CD8-positive, alpha-beta memory T cell (primary cell): ENCODE measurements at regions not wholly inside any gene's neighbourhood (a gene's known extent, or its start where the extent isn't known, plus 50 kb on each side); places are given as distances from the start of the nearest gene placed in this dataset.
"Not testable (repeated sequence)": the region's sequence is repeated elsewhere in the genome, so short reads cannot be mapped to it uniquely, and the experiment has no call there.

Source experiments
- CTCF ChIA-PET: fragments of 350-600 bp; sonication (Branson Sonifier 250); formaldehyde crosslinking; loops from one replicate; lab custom pipeline; 2021; ENCODE audit warnings: antibody characterized with exemption; lab: Charles Lee
- POLR2A ChIA-PET: fragments of 350-600 bp; sonication (Branson Sonifier 250); formaldehyde crosslinking; loops from one replicate; lab custom pipeline; 2021; ENCODE audit warnings: antibody characterized with exemption; lab: Charles Lee
- DNase-seq, 5 donors: peaks; one replicate each; pipeline versions ENCODE4 v3.0.0 to v3.0.0-alpha.2; 2020 to 2022; ENCODE audit warnings: mixed read lengths in 1 of 5
- H3K27ac ChIP-seq: one replicate; pipeline ENCODE4 v1.7.0; 2013; ENCODE audit warnings: low read depth, mild to moderate bottlenecking, low read length, moderate library complexity
- H3K27me3 ChIP-seq: 2 replicates; pipeline ENCODE4 v1.7.0; 2013; ENCODE audit warnings: low read length, mild to moderate bottlenecking; ENCODE audit not compliant: insufficient read depth, poor library complexity, severe bottlenecking
- H3K36me3 ChIP-seq: 2 replicates; pipeline ENCODE4 v1.7.0; 2013; ENCODE audit warnings: mild to moderate bottlenecking, low read length, moderate library complexity; ENCODE audit not compliant: insufficient read depth
- H3K4me1 ChIP-seq: 2 replicates; pipeline ENCODE4 v1.7.0; 2013; ENCODE audit warnings: mild to moderate bottlenecking, low read length, moderate library complexity; ENCODE audit not compliant: insufficient read depth
- H3K4me3 ChIP-seq: 2 replicates; pipeline ENCODE4 v1.7.0; 2013; ENCODE audit warnings: mild to moderate bottlenecking, low read length
- H3K9me3 ChIP-seq: 2 replicates; pipeline ENCODE4 v1.7.0; 2013; ENCODE audit warnings: mild to moderate bottlenecking, low read length
- H3K27ac Mint-ChIP-seq, 8 donors: one replicate each; pipeline ENCODE4 v1.8.0; 2020 to 2021; ENCODE audit warnings: mixed read lengths in 8 of 8, mild to moderate bottlenecking in 6 of 8, inconsistent platforms in 3 of 8, moderate library complexity in 3 of 8
- H3K27me3 Mint-ChIP-seq, 2 donors: one replicate each; pipeline ENCODE4 v1.8.0; 2020 to 2021; ENCODE audit warnings: mixed read lengths in 2 of 2, mild to moderate bottlenecking in 1 of 2, moderate library complexity in 1 of 2
- H3K36me3 Mint-ChIP-seq, 3 donors: one replicate each; pipeline ENCODE4 v1.8.0; 2020 to 2021; ENCODE audit warnings: mixed read lengths in 3 of 3, inconsistent platforms in 1 of 3, mild to moderate bottlenecking in 1 of 3
- H3K4me1 Mint-ChIP-seq, 3 donors: one replicate each; pipeline ENCODE4 v1.8.0; 2020 to 2021; ENCODE audit warnings: mixed read lengths in 3 of 3, inconsistent platforms in 1 of 3, mild to moderate bottlenecking in 1 of 3
- H3K4me3 Mint-ChIP-seq, 7 donors: one replicate each; pipeline ENCODE4 v1.8.0; 2020 to 2021; ENCODE audit warnings: mixed read lengths in 7 of 7, mild to moderate bottlenecking in 6 of 7, moderate library complexity in 4 of 7, inconsistent platforms in 2 of 7
- H3K9me3 Mint-ChIP-seq, 5 donors: one replicate each; pipeline ENCODE4 v1.8.0; 2020 to 2022; ENCODE audit warnings: mixed read lengths in 5 of 5, mild to moderate bottlenecking in 3 of 5, moderate library complexity in 2 of 5, inconsistent platforms in 1 of 5

DNA sequence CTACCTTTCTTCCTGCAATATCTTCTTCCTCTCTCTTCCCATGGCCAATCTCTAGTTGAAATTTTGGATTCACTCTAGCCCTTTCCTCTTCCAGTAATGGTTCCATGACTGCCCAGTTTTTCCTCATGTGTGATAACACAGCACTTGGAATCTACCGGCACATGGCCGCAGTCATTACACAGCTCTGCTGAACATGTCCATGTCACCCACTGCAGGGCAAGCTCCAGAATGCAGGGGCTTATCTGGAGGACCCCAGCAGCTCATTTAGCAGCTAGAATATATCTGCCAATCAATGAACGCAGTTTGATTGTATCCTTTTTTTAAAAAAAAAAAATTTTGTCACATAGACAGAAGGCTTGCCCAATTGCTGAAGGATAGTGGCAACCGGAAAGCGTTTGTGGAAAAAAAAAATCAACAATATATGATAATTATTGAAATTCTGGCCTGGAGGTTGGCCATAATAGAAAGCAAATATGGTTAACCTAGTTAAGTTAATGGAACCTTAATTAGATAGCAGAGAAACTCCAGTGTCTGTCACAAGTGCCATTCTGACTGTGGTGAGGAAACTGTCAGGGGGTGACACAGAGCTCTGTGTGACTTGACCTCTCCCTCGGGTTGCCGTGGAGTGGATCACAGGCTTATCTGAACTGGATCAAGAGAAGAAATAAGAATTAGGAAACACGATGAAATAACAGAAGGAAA lies 426.7 kb downstream of the LIG4 start:
- no peak overlapping the region for H3K27ac Mint-ChIP-seq
- no peak for DNase-seq
- no peaks in the 10 kb centered on the region for H3K36me3 Mint-ChIP-seq
- no peaks in the 10 kb centered on the region for H3K4me1 Mint-ChIP-seq
- no peaks in the 10 kb centered on the region for H3K4me1 ChIP-seq
- H3K9me3 ChIP-seq = no peaks in the 10 kb centered on the region
- peaks cover 3 to 19% (median 7%) of the 10 kb centered on the region in 5 donors for H3K9me3 Mint-ChIP-seq
- no peak overlapping the region for H3K4me3 ChIP-seq
- no peak overlapping the region for H3K4me3 Mint-ChIP-seq
- H3K36me3 ChIP-seq = no peaks in the 10 kb centered on the region
- H3K27ac ChIP-seq = no peak overlapping the region
- ChIA-PET POLR2A (no interaction called here), CTCF (no interaction called here)
- no peaks in the 10 kb centered on the region for H3K27me3 ChIP-seq
- no peaks in the 10 kb centered on the region for H3K27me3 Mint-ChIP-seq

DNA sequence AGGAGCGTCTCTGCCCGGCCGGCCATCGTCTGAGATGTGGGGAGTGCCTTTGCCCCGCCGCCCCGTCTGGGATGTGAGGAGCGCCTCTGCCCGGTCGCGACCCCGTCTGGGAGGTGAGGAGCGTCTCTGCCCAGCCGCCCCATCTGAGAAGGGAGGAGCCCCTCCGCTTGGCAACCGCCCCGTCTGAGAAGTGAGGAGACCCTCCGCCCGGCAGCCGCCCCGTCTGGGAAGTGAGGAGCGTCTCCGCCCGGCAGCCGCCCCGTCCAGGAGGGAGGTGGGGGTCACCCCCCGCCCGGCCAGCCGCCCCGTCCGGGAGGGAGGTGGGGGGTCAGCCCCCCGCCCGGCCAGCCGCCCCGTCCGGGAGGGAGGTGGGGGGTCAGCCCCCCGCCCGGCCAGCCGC lies 432.7 kb downstream of the LIG4 start:
- CTCF ChIA-PET, H3K4me1 Mint-ChIP-seq, H3K27ac Mint-ChIP-seq, H3K36me3 ChIP-seq, H3K9me3 ChIP-seq, H3K27ac ChIP-seq, H3K27me3 Mint-ChIP-seq, H3K4me3 ChIP-seq, H3K36me3 Mint-ChIP-seq, H3K4me3 Mint-ChIP-seq, H3K4me1 ChIP-seq, DNase-seq, POLR2A ChIA-PET, H3K27me3 ChIP-seq: not testable (repeated sequence)
- H3K9me3 Mint-ChIP-seq = peaks cover 3 to 18% (median 12%) of the 10 kb centered on the region in 5 donors

DNA sequence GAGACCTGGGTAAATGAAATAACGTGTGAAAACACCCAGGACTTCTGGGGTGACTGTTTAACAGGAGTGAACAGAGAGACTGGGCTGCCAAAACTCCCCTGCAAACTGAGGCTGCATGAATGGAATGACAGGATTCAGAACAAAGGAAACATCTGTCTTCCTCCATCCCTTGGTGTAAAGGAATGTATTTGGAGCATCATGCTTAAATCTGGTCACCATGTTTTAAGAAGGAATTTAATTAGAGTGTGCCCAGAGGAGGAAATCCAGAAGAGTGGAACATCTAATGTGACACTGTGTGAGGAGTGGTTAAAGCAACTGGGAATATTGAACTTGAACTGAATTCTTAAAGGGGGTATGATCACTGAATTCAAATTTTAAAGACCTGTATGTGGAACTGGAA lies 437.2 kb downstream of the LIG4 start:
- Mint-ChIP-seq H3K27me3 (peaks cover 0 to 2% of the 10 kb centered on the region in 2 donors), H3K9me3 (peaks cover 0 to 15% (median 10%) of the 10 kb centered on the region in 5 donors), H3K27ac (no peak overlapping the region), H3K36me3 (no peaks in the 10 kb centered on the region), H3K4me1 (no peaks in the 10 kb centered on the region), H3K4me3 (no peak overlapping the region)
- Histone ChIP-seq H3K4me1 (no peaks in the 10 kb centered on the region), H3K9me3 (no peaks in the 10 kb centered on the region), H3K27me3 (no peaks in the 10 kb centered on the region), H3K4me3 (no peak overlapping the region), H3K36me3 (no peaks in the 10 kb centered on the region), H3K27ac (no peak overlapping the region)
- CTCF ChIA-PET = no interaction called here
- DNase-seq = no peak
- POLR2A ChIA-PET = no interaction called here

DNA sequence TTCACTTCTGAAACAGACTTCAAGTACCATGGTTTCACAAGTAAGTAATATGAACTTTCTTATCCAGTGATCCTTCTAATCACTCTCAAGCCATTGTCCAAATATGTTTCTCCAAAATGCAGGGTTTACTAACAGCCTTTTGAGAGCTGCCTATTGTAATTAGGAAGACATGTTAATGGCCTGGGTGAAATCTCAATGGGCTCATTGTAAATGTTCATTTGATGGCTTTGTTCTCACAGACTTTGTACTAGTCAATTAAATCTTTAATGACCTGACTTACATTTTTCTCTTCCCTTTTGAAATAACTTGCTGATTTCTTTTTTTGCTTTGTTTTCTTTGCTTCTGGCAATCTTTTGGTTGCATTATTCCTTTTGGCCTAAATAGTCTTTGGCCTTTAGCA lies 444.8 kb downstream of the LIG4 start:
- POLR2A ChIA-PET = no interaction called here
- Histone ChIP-seq H3K4me3 (no peak overlapping the region), H3K9me3 (no peaks in the 10 kb centered on the region), H3K36me3 (no peaks in the 10 kb centered on the region), H3K27ac (no peak overlapping the region), H3K4me1 (no peaks in the 10 kb centered on the region), H3K27me3 (no peaks in the 10 kb centered on the region)
- peaks cover 0 to 2% of the 10 kb centered on the region in 2 donors for H3K27me3 Mint-ChIP-seq
- H3K27ac Mint-ChIP-seq = no peak overlapping the region
- peaks cover 0 to 11% (median 6%) of the 10 kb centered on the region in 5 donors for H3K9me3 Mint-ChIP-seq
- CTCF ChIA-PET = no interaction called here
- H3K4me1 Mint-ChIP-seq = no peaks in the 10 kb centered on the region
- no peaks in the 10 kb centered on the region for H3K36me3 Mint-ChIP-seq
- DNase-seq = no peak
- no peak overlapping the region for H3K4me3 Mint-ChIP-seq

DNA sequence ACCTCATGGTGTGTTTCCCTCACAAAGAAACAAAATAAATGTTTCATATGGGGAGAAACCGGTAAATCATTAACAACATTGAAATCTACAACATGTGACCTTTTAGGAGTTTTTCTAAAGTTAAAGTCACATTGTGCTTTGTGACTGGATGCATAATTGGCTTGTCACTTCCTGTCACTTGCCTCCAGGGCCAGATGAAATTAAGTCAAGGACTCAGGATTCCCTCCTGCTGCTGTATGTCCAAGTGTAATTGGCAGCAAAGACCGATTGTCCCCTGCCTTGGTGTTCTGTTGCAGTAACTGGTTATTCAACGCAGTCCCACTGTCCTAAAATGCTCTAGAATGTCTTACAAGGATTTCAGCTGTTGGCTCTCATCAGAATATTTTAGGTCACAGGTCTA lies 448.2 kb downstream of the LIG4 start:
- no peaks in the 10 kb centered on the region for H3K36me3 Mint-ChIP-seq

DNA sequence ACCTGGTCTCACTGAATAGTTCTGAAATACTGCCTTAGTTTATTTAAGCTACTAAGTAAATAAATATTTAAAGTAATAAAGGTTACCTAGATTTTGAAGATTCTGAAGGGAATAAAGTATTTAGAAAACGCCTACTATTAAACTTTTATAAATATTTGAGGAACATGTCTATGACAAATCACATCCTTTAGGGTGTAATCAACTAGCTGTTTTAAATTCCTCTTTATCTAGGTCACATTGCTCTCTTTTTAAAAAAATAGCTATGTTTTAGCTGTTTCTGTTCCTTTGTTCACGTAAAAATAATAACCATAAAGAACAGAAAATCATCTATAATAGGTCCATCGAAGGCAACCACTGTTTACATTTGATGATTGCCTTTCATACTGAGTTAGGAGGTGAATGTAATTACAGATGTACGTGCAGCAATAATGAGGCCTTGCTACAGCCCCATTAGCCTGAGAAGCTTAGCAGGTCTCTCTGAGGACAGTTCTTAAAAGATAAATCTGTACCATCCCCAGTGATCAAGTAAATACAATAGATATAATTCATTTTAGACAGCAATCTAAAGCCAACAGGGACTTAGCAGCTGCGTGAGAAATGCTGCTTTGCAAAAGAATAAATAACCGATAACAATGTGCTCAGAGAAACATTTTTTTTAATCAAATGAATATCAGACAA lies 449.5 kb downstream of the LIG4 start:
- no peak for DNase-seq
- Mint-ChIP-seq H3K27ac (no peak overlapping the region), H3K4me1 (no peaks in the 10 kb centered on the region), H3K9me3 (peaks cover 0 to 14% (median 4%) of the 10 kb centered on the region in 5 donors), H3K4me3 (no peak overlapping the region), H3K27me3 (no peaks in the 10 kb centered on the region), H3K36me3 (no peaks in the 10 kb centered on the region)
- ChIA-PET CTCF (no interaction called here), POLR2A (no interaction called here)
- Histone ChIP-seq H3K4me3 (no peak overlapping the region), H3K4me1 (no peaks in the 10 kb centered on the region), H3K27ac (no peak overlapping the region), H3K27me3 (no peaks in the 10 kb centered on the region), H3K36me3 (no peaks in the 10 kb centered on the region), H3K9me3 (no peaks in the 10 kb centered on the region)

More for the DNA sequence above, 448.2 kb downstream of the LIG4 start:
- no peak for DNase-seq
- Mint-ChIP-seq H3K27ac (peak overlapping the region in 1 of 8 donors; percentile 3), H3K4me1 (no peaks in the 10 kb centered on the region), H3K27me3 (no peaks in the 10 kb centered on the region), H3K4me3 (no peak overlapping the region), H3K9me3 (peaks cover 0 to 14% (median 4%) of the 10 kb centered on the region in 5 donors)
- H3K27me3 ChIP-seq = no peaks in the 10 kb centered on the region
- H3K4me1 ChIP-seq = no peaks in the 10 kb centered on the region
- ChIA-PET CTCF (no interaction called here), POLR2A (no interaction called here)
- no peaks in the 10 kb centered on the region for H3K36me3 ChIP-seq
- H3K9me3 ChIP-seq = no peaks in the 10 kb centered on the region
- no peak overlapping the region for H3K27ac ChIP-seq
- no peak overlapping the region for H3K4me3 ChIP-seq

DNA sequence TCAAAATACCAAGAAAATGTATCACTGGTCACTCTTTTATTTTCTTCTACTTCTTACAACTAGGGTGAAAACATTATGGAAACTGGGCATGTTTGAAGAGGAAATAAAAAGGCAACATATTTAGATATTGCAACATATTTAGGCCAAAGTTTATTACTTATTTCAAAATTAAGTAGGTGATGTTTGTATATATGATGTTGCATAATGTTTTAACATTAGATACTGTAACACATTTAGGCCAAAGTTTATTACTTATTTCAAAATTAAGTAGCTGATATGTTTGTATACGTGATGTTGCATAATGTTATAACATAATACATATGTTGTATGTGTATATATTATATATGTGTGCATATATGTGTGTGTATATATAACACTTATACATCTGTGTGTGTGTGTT lies 451.3 kb downstream of the LIG4 start:
- Histone ChIP-seq H3K27ac (no peak overlapping the region), H3K4me1 (no peaks in the 10 kb centered on the region), H3K27me3 (no peaks in the 10 kb centered on the region), H3K4me3 (no peak overlapping the region), H3K9me3 (no peaks in the 10 kb centered on the region), H3K36me3 (no peaks in the 10 kb centered on the region)
- POLR2A ChIA-PET = no interaction called here
- CTCF ChIA-PET = no interaction called here
- H3K4me3 Mint-ChIP-seq = no peak overlapping the region
- no peaks in the 10 kb centered on the region for H3K4me1 Mint-ChIP-seq
- DNase-seq = no peak
- H3K27ac Mint-ChIP-seq = no peak overlapping the region
- H3K36me3 Mint-ChIP-seq = no peaks in the 10 kb centered on the region
- no peaks in the 10 kb centered on the region for H3K27me3 Mint-ChIP-seq
- peaks cover 2 to 20% (median 7%) of the 10 kb centered on the region in 5 donors for H3K9me3 Mint-ChIP-seq

DNA sequence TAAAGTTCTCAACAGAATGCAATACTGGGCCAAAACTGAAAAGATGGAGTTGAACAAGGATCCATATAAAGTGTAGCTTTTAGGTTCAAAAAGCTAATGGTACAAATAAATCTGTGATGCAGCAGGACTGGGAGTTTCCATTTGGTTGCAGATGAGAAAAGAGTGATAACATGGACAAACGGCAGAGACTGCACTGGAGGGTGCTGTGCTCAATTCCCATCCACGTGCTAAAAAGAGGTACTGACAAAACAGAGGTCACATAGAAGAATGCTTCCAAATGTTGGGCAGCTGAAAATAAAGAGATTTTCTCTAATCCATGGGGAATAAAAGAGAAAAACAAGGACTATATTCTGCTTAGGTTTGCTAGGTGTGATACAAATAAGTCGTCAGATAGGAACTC lies 461.6 kb downstream of the LIG4 start:
- Mint-ChIP-seq H3K4me1 (no peaks in the 10 kb centered on the region), H3K27me3 (peaks cover 0 to 2% of the 10 kb centered on the region in 2 donors), H3K4me3 (no peak overlapping the region), H3K9me3 (peaks cover under 1 to 23% (median 5%) of the 10 kb centered on the region in 5 donors), H3K27ac (no peak overlapping the region), H3K36me3 (no peaks in the 10 kb centered on the region)
- POLR2A ChIA-PET = no interaction called here
- no peak for DNase-seq
- no peaks in the 10 kb centered on the region for H3K4me1 ChIP-seq
- no peaks in the 10 kb centered on the region for H3K27me3 ChIP-seq
- H3K4me3 ChIP-seq = no peak overlapping the region
- no peak overlapping the region for H3K27ac ChIP-seq
- H3K9me3 ChIP-seq = no peaks in the 10 kb centered on the region
- no peaks in the 10 kb centered on the region for H3K36me3 ChIP-seq
- CTCF ChIA-PET = no interaction called here
